Esophagus squamous epithelium (tissue), 4 donors: ENCODE measurements at regions not wholly inside any gene's neighbourhood (a gene's known extent, or its start where the extent isn't known, plus 50 kb on each side); places are given as distances from the start of the nearest gene placed in this dataset.

Experiments
- CTCF ChIP-seq, 6 experiments: fragments of 450-650 bp in 4 of 6; fragments of 200-600 bp in 2 of 6; sonication (generic) in 2 of 6; IDR thresholded peaks; one replicate each; pipeline ENCODE4 v1.5.1; 2016 to 2019; ENCODE audit warnings: antibody characterized with exemption in 6 of 6, mild to moderate bottlenecking in 4 of 6, moderate library complexity in 4 of 6
- POLR2A ChIP-seq, 4 donors: fragments of 450-650 bp; IDR thresholded peaks; one replicate each; pipeline ENCODE4 v1.6.1; 2017; ENCODE audit warnings: antibody characterized with exemption in 4 of 4, mild to moderate bottlenecking in 4 of 4, moderate library complexity in 3 of 4

DNA sequence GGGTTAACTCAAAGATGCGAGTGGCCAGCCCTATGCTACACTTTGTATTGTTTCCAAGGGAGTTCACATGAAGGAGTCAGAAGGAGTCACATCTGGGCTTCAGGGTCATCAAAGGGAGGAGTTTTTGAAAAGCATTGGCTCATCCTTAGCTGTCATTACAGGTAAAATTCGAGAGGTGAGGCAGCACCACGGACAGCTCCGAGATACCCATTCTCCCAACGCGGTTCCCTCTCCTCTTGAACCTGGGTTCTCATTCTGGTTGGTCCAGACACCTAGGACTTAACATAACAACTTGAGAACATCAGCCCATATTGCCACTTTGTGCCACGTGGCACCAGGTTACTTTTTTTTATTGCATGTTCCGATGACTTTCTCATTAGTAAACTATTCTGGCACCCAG is 768.6 kb downstream of the NLGN4Y start:
- TF ChIP-seq CTCF (IDR thresholded peaks at IDR 0.05) = no peak
- TF ChIP-seq POLR2A (IDR thresholded peaks at IDR 0.05) = no peak
